Astrocyte of the spinal cord (primary cell): ENCODE measurements at regions not wholly inside any gene's neighbourhood (a gene's known extent, or its start where the extent isn't known, plus 50 kb on each side); places are given as distances from the start of the nearest gene placed in this dataset.

Experiments used
- DNase-seq: peaks from one replicate; pipeline ENCODE4 v3.0.0; 2011; ENCODE audit warnings: low read depth, low spot score
- H3K4me3 ChIP-seq: 2 replicates; pipeline ENCODE4 v1.5.1; 2011; ENCODE audit warnings: low read depth, mild to moderate bottlenecking, low read length, moderate library complexity
- in situ Hi-C: cut with HindIII; loops from 2 replicates; pipeline ENCODE4 v1.10.0; 2017; ENCODE audit warnings: low sequenced_read_pairs
- TF ChIP-seq, protein P1 (sequence below): IDR thresholded peaks from 2 replicates; pipeline ENCODE4 v1.5.1; 2012; ENCODE audit warnings: low read depth, mild to moderate bottlenecking, low read length, inconsistent platforms

DNA sequence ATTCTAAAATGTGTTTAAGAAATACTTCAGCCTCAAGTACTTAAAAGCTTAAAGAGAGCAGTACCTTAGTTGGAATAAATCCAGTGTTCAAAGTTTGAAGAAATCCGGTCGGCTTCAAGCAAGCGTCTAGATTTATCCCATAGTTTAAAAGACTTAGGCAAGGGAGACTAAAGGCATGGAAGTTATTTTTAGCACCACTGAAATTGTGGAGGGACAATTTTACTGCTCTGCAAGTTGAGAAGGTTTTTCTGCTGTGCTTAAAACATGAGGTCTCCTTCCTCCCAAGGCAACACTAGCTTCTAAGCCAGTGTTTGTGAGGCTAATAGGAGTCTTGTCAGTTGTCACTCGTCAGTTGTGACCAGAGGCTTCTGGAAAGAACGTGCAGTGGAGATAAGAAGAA lies 183.5 kb downstream of the MSL3 start:
- TF ChIP-seq, protein P1, sequence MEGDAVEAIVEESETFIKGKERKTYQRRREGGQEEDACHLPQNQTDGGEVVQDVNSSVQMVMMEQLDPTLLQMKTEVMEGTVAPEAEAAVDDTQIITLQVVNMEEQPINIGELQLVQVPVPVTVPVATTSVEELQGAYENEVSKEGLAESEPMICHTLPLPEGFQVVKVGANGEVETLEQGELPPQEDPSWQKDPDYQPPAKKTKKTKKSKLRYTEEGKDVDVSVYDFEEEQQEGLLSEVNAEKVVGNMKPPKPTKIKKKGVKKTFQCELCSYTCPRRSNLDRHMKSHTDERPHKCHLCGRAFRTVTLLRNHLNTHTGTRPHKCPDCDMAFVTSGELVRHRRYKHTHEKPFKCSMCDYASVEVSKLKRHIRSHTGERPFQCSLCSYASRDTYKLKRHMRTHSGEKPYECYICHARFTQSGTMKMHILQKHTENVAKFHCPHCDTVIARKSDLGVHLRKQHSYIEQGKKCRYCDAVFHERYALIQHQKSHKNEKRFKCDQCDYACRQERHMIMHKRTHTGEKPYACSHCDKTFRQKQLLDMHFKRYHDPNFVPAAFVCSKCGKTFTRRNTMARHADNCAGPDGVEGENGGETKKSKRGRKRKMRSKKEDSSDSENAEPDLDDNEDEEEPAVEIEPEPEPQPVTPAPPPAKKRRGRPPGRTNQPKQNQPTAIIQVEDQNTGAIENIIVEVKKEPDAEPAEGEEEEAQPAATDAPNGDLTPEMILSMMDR = no peak
- H3K4me3 ChIP-seq = no peak overlapping the region
- in situ Hi-C loops = no loop called here
- DNase-seq = no peak

DNA sequence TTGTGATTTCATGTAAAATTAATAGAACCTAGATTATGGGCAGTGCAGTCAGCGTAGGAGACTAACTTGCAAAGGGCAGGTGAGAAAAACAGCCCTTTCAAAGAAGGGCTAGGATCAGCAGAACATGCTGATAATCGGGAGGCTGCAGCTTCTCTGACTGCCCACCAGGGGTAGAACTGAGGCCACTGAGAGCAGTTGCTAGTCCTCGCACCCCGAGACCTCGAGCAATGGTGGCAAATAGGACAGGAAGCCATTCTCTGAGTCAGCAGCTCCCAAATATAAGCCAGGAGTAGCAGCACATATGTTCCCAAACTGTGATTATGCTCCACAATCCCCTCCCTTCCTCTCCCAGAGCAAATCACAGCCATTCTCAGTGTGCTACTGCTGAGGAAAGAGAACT lies 186.5 kb downstream of the MSL3 start:
- TF ChIP-seq, protein P1 = peak; percentile 75
- in situ Hi-C loops = no loop called here
- DNase-seq = peak; percentile 55
- no peak overlapping the region for H3K4me3 ChIP-seq

DNA sequence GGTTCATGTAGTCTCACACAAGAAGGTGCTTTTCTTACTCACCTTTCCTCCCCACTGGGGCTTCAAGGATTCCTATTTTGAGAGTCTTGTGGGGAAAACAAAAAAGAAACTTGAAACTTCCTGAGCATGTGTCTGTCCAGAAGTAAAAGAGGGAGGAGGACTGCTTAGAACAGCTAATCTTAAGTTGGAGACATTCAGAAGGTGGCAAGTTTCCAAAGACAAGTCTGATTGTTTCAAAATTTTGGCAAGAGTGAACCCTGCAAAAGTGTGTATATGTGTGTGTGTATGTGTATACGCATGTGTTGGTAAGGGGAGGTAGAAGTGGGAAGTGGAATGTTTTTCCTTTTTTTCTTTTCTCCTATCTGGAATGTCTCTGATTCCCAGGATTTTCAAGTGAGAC lies 189.0 kb upstream of the FRMPD4 start:
- H3K4me3 ChIP-seq = no peak overlapping the region
- in situ Hi-C loops = no loop called here
- no peak for DNase-seq
- TF ChIP-seq, protein P1 = no peak

DNA sequence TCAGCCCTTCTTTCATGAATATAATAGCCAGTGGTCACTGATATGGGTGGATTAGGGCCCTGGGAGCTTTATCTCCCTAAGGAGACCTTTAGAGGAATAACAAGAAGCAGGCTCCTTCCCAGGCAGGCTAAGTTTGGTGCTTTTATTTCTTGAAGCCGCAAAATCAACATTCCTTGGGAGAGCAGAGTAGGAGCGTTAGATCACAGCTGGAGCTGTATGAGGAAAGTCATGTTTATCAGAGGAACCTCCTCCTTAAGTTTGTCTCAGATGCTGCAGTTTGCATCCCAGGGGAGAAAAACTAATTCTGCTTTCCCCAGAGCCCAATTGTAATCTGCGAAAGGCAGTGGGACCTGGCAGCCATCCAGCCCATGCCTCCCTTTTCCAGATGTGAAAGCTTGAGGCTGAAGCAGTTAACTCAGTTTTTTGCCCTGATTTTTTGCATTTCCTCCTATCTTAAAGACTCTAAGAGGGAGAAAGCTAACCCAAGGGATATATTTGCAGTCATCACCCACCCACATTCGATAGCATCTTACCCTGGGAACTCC lies 186.0 kb upstream of the FRMPD4 start:
- no peak overlapping the region for H3K4me3 ChIP-seq
- in situ Hi-C loops = no loop called here
- peak; percentile 38 for DNase-seq
- TF ChIP-seq, protein P1 = no peak

DNA sequence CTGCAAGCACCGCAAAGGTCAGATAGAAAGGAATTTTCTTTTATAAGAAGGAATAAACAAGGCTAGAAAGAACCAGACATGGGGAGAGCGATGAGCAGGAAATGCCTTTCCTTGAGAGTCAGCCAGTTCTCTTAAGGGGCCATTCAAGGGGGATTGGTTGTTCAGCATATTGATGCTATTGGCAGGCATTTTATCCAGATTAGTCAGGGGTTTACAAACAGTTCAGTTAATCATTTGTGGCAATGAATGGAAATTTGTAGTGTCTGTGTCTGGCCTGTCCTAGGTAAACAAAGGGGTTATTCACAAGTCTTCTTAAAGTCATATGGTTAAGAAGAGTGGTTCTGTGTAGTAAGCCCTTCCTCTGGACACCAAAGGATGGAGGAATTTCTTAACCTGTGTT lies 184.7 kb upstream of the FRMPD4 start:
- H3K4me3 ChIP-seq = no peak overlapping the region
- TF ChIP-seq, protein P1 = no peak
- in situ Hi-C loops = no loop called here
- DNase-seq = peak; percentile 83

DNA sequence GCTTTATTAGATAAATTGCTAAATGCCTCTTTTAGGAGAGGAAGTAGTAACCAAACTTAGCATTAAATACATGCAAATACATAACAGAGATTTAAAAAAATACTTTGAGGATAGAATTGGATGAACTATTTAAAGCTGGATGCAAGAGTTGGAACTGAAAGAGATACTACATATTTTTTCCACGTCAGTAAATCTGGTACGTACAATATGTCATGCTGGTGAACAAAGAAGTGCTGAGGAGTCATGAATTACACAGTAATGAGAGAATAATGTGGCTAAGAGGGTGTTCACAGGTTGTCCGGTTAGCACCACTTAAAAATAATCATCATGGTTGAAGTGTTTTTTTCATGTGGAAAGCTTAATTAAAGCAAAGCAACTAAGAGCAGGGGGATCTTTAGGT lies 184.1 kb upstream of the FRMPD4 start:
- TF ChIP-seq, protein P1 = no peak
- H3K4me3 ChIP-seq = no peak overlapping the region
- in situ Hi-C loops = no loop called here
- DNase-seq = no peak

DNA sequence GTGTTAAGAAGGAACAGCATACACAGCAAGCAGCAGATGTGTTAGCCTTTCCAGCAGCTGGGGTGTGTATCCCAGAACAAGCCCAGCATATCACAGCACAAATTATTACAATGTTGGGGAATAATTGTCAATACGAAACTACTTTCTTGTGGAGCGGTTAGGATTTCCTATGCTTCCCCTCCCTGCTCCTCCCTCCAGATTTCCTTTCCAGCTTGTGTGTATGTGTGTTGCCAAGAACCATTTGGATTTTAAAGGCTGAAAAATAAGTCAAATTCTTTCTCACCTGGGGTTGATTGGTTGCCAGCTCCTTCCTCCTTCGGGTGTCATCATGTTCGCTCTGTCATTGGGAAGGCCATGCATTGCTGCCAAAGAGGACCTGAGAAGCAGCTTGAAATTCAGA lies 178.2 kb upstream of the FRMPD4 start:
- no peak for DNase-seq
- in situ Hi-C loops = no loop called here
- H3K4me3 ChIP-seq = no peak overlapping the region
- TF ChIP-seq, protein P1 = no peak
